Neuronal stem cell (in vitro differentiated cells): ENCODE measurements at regions not wholly inside any gene's neighbourhood (a gene's known extent, or its start where the extent isn't known, plus 50 kb on each side); places are given as distances from the start of the nearest gene placed in this dataset.
"Not testable (repeated sequence)": the region's sequence is repeated elsewhere in the genome, so short reads cannot be mapped to it uniquely, and the experiment has no call there.

Experiments
- DNase-seq: peaks from one replicate; pipeline ENCODE4 v3.0.0-alpha.2; 2013; ENCODE audit warnings: low spot score
- H2AFZ ChIP-seq: one replicate; pipeline ENCODE4 v1.6.1; 2013; ENCODE audit warnings: mild to moderate bottlenecking, low read length, inconsistent platforms
- H2AK5ac ChIP-seq: 2 replicates; pipeline ENCODE4 v1.6.1; 2013; ENCODE audit warnings: low read depth, mild to moderate bottlenecking, inconsistent platforms, low read length, moderate library complexity, mixed read lengths
- H2BK120ac ChIP-seq: 2 replicates; pipeline ENCODE4 v1.6.1; 2013; ENCODE audit warnings: low read depth, mild to moderate bottlenecking, inconsistent platforms, low read length, moderate library complexity, mixed read lengths
- H2BK12ac ChIP-seq: one replicate; pipeline ENCODE4 v1.6.1; 2013; ENCODE audit warnings: low read length, inconsistent platforms
- H2BK15ac ChIP-seq: 2 replicates; pipeline ENCODE4 v1.6.1; 2013; ENCODE audit warnings: mild to moderate bottlenecking, low read length, inconsistent platforms, mixed read lengths
- H2BK5ac ChIP-seq: one replicate; pipeline ENCODE4 v1.6.1; 2013; ENCODE audit warnings: inconsistent platforms, mild to moderate bottlenecking, low read length, moderate library complexity
- H3K14ac ChIP-seq: one replicate; pipeline ENCODE4 v1.6.1; 2013; ENCODE audit warnings: low read length, inconsistent platforms
- H3K18ac ChIP-seq: 2 replicates; pipeline ENCODE4 v1.6.1; 2013; ENCODE audit warnings: low read length, inconsistent platforms
- H3K23ac ChIP-seq: 2 replicates; pipeline ENCODE4 v1.6.1; 2013; ENCODE audit warnings: low read depth, mild to moderate bottlenecking, mixed read lengths, low read length, inconsistent platforms; ENCODE audit not compliant: poor library complexity
- H3K27ac ChIP-seq: replicated peaks from 3 replicates; pipeline ENCODE4 v1.5.1; 2013; ENCODE audit warnings: low read length, inconsistent platforms
- H3K27me3 ChIP-seq, 3 experiments: 2 replicates each; pipeline ENCODE4 v1.6.1; 2013; ENCODE audit warnings: low read length in 3 of 3, mild to moderate bottlenecking in 2 of 3, inconsistent platforms in 1 of 3, low read depth in 1 of 3, mixed read lengths in 1 of 3, moderate library complexity in 1 of 3; ENCODE audit not compliant: control insufficient read depth in 3 of 3, insufficient read depth in 3 of 3
- H3K36me3 ChIP-seq, 2 donors: replicated peaks in 1 of 2; 2 replicates each; pipeline ENCODE4 v1.6.1; 2013; ENCODE audit warnings: low read length in 2 of 2; ENCODE audit not compliant: control insufficient read depth in 2 of 2, insufficient read depth in 2 of 2
- H3K4ac ChIP-seq: 2 replicates; pipeline ENCODE4 v1.6.1; 2013; ENCODE audit warnings: inconsistent platforms, mild to moderate bottlenecking, low read length, moderate library complexity
- H3K4me1 ChIP-seq, 2 donors: 1 replicate in 1 of 2; 2 replicates in 1 of 2; pipeline ENCODE4 v1.6.1; 2013; ENCODE audit warnings: low read length in 2 of 2, low read depth in 1 of 2; ENCODE audit not compliant: control insufficient read depth in 2 of 2, insufficient read depth in 1 of 2
- H3K4me2 ChIP-seq: one replicate; pipeline ENCODE4 v1.6.1; 2013; ENCODE audit warnings: mild to moderate bottlenecking, low read length, inconsistent platforms; ENCODE audit not compliant: insufficient read depth, poor library complexity, severe bottlenecking
- H3K4me3 ChIP-seq, 2 donors: 2 replicates each; pipeline ENCODE4 v1.5.1; 2013; ENCODE audit warnings: low read length in 2 of 2, mild to moderate bottlenecking in 2 of 2, inconsistent platforms in 1 of 2, moderate library complexity in 1 of 2
- H3K79me1 ChIP-seq: one replicate; pipeline ENCODE4 v1.6.1; 2013; ENCODE audit warnings: low read depth, mild to moderate bottlenecking, inconsistent platforms, low read length, moderate library complexity
- H3K9ac ChIP-seq: one replicate; pipeline ENCODE4 v1.6.1; 2013; ENCODE audit warnings: mild to moderate bottlenecking, low read depth, low read length, inconsistent platforms; ENCODE audit not compliant: poor library complexity
- H3K9me3 ChIP-seq, 2 donors: replicated peaks in 1 of 2; 2 replicates each; pipeline versions ENCODE3 to v1.6.1; 2013; ENCODE audit warnings: low read length in 2 of 2, mild to moderate bottlenecking in 2 of 2, inconsistent platforms in 1 of 2, low read depth in 1 of 2, mixed read lengths in 1 of 2, moderate library complexity in 1 of 2; ENCODE audit not compliant: control insufficient read depth in 2 of 2, insufficient read depth in 1 of 2
- H4K8ac ChIP-seq: one replicate; pipeline ENCODE4 v1.6.1; 2013; ENCODE audit warnings: low read depth, mild to moderate bottlenecking, inconsistent platforms, low read length, moderate library complexity
- H4K91ac ChIP-seq: one replicate; pipeline ENCODE4 v1.6.1; 2013; ENCODE audit warnings: low read length, low read depth, mild to moderate bottlenecking, inconsistent platforms; ENCODE audit not compliant: poor library complexity
- WGBS, 2 donors: extraction: QIAGEN DNeasy Blood & Tissue Kit; methylation state at CpG; one replicate each; pipeline ENCODE4 v1.1.7; 2013; ENCODE audit warnings: missing lambda C conversion rate in 2 of 2, mixed read lengths in 1 of 2; ENCODE audit not compliant: insufficient read length in 2 of 2, insufficient replicate concordance in 1 of 2; ENCODE audit errors: extremely low coverage in 2 of 2; 5-methylcytosine and 5-hydroxymethylcytosine counted together

DNA sequence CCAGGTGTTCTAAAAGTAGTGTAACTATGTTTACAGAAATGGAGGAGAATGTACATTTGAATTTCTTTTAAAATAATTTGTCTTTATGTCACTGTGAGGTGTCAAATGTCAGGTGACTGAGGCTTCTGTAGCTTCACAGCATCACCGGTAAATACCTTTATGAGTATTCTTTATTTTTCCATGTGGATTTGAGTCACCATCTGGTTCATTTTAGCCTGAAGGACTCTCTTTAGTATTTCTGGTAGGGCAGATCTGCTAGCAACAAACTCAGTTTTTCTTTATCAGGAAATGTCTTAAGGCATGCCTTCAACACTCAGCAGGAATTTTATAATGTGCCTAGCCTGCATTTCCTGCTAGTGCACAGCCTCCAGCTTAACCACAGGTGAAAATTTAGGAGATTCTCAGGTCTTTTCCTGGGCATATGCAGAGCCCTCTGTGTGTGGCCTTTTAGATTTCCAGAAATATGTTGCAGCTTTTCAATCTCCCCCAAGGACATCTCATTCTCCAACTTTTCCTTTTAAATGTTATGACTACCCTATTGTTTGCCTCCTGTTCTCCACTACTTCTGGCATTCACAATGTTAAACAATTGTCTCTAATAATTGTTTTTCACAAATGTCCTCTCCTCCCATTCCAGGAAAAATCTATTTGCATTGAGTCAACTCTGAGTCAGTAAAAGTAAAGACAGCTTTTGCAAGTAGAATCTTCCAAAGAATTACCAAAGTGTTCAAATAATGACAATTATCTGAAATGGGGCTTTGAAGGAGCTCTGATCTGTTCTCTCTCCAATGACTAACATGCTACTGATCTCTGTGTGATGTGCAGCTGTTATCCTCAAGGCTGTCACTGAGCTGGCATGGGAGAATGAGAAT, 239.4 kb upstream of the CPHXL start:
- no peaks in the 10 kb centered on the region for H3K27me3 ChIP-seq

DNA sequence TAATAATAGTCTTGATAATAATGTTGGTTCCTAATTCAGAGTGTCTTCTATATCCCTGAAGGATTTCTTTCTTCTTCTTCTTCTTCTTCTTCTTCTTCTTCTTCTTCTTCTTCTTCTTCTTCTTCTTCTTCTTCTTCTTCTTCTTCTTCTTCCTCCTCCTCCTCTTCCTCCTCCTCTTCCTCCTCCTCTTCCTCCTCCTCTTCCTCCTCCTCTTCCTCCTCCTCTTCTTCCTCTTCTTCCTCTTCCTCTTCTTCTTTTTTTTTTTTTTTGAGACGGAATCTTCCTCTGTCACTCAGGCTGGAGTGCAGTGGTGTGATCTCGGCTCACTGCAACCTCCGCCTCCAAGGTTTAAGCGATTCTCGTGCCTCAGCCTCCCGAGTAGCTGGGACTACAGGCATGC, 242.8 kb upstream of the CPHXL start:
- H3K14ac ChIP-seq, H2BK15ac ChIP-seq, H4K8ac ChIP-seq, H3K18ac ChIP-seq, H3K79me1 ChIP-seq, H3K4ac ChIP-seq, H3K9ac ChIP-seq, H3K9me3 ChIP-seq, H3K4me3 ChIP-seq, H3K27me3 ChIP-seq, H3K4me2 ChIP-seq, H2AFZ ChIP-seq, H4K91ac ChIP-seq, H3K36me3 ChIP-seq, H2BK120ac ChIP-seq, H2BK12ac ChIP-seq, H3K4me1 ChIP-seq, H2BK5ac ChIP-seq, H3K23ac ChIP-seq, H2AK5ac ChIP-seq, DNase-seq, H3K27ac ChIP-seq: not testable (repeated sequence)
- no CpG with 5 or more reads among the region's 6 CpGs for WGBS, 2 donors

More for the DNA sequence above, 239.4 kb upstream of the CPHXL start:
- no peak for DNase-seq
- Histone ChIP-seq H4K8ac (no peak overlapping the region), H3K23ac (no peak overlapping the region), H3K27ac (no peak overlapping the region), H3K36me3 (no peaks in the 10 kb centered on the region), H3K4me3 (no peak overlapping the region), H3K9ac (no peak overlapping the region), H3K4me2 (no peak overlapping the region), H2BK120ac (no peak overlapping the region), H3K79me1 (no peaks in the 10 kb centered on the region), H2BK15ac (no peak overlapping the region), H3K14ac (no peak overlapping the region), H2AFZ (no peak overlapping the region), H3K4me1 (no peaks in the 10 kb centered on the region), H3K4ac (no peak overlapping the region), H3K18ac (no peak overlapping the region), H2AK5ac (no peak overlapping the region), H4K91ac (no peak overlapping the region), H3K9me3 (no peaks in the 10 kb centered on the region), H2BK12ac (no peak overlapping the region), H2BK5ac (no peak overlapping the region)
- whole genome bisulfite sequencing, 2 donors = no CpG with 5 or more reads among the region's 1 CpG

DNA sequence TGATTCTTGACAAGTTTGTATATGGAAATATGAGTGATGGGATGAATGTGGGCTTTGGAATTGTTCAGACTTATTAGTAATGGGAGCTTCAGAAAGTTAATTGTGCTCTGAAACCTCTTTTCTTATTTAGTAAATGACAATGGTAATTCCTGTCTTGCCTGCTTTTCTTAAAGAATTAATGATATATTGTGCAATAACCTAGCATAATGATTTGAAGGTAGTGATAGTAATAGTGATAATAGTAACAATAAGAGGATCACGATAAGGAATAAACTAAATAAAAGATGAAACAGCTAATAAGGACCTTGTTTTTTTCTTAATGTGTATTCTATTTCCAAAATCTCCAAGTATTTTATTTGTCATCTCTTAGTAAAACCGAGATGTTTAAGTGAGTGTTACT, 245.0 kb upstream of the CPHXL start:
- H3K18ac ChIP-seq = no peak overlapping the region
- no CpG with 5 or more reads among the region's 2 CpGs for WGBS, 2 donors
- H3K27ac ChIP-seq = no peak overlapping the region
- no peak for DNase-seq
- H4K91ac ChIP-seq = no peak overlapping the region
- no peak overlapping the region for H2AK5ac ChIP-seq
- H2BK15ac ChIP-seq = no peak overlapping the region
- H3K4me1 ChIP-seq = no peaks in the 10 kb centered on the region
- H2BK120ac ChIP-seq = no peak overlapping the region
- no peak overlapping the region for H3K4me3 ChIP-seq
- H3K4ac ChIP-seq = no peak overlapping the region
- H3K79me1 ChIP-seq = no peaks in the 10 kb centered on the region
- no peak overlapping the region for H3K9ac ChIP-seq
- H2AFZ ChIP-seq = no peak overlapping the region
- no peak overlapping the region for H3K4me2 ChIP-seq
- H3K27me3 ChIP-seq = no peaks in the 10 kb centered on the region
- no peak overlapping the region for H2BK5ac ChIP-seq
- H4K8ac ChIP-seq = no peak overlapping the region
- H3K23ac ChIP-seq = no peak overlapping the region
- no peaks in the 10 kb centered on the region for H3K36me3 ChIP-seq
- H3K9me3 ChIP-seq = no peaks in the 10 kb centered on the region
- no peak overlapping the region for H3K14ac ChIP-seq
- no peak overlapping the region for H2BK12ac ChIP-seq

DNA sequence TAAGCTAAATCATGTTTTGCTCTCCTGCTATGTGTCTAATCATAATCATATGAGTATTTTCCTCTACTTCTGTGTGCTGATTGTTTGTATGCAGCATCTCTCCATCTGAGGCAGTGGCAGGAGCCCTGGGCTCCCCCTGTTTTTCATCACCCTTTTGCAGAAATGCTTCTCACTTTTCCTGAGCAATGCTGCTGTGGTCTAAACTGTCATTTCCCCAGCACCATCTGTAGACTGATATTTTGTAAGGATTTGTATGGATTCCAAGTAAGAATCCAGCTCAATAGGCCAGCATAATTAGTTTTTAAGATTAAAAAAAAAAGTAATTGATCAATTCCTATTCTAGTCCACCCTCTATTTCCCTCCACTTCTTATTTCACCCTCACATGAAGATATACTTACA, 257.0 kb upstream of the CPHXL start:
- Histone ChIP-seq H3K14ac (no peak overlapping the region), H3K4me1 (peaks cover 0 to 2% of the 10 kb centered on the region in 2 donors), H3K4me2 (no peak overlapping the region), H4K8ac (no peak overlapping the region), H3K23ac (no peak overlapping the region), H3K79me1 (no peaks in the 10 kb centered on the region), H4K91ac (no peak overlapping the region), H3K36me3 (no peaks in the 10 kb centered on the region), H3K27me3 (no peaks in the 10 kb centered on the region), H3K27ac (no peak overlapping the region), H2BK120ac (no peak overlapping the region), H2BK12ac (no peak overlapping the region), H2AFZ (no peak overlapping the region), H3K4me3 (no peak overlapping the region), H2BK5ac (no peak overlapping the region), H3K9me3 (no peaks in the 10 kb centered on the region), H3K9ac (no peak overlapping the region), H3K18ac (no peak overlapping the region), H2AK5ac (no peak overlapping the region), H2BK15ac (no peak overlapping the region), H3K4ac (no peak overlapping the region)
- no peak for DNase-seq
